ENCODE measurements at regions not wholly inside any gene's neighbourhood (a gene's known extent, or its start where the extent isn't known, plus 50 kb on each side); places are given as distances from the start of the nearest gene placed in this dataset.
A peak's percentile ranks its signal among the peaks of the same experiment; 100 is the strongest.

- no peak for DNase-seq (ENCODE audit: extremely low read depth in 1 of 11, low read depth in 9 of 11, low spot score in 4 of 11)
Observed at GRCh38 chr3:62968128-62968527, 92.9 kb upstream of the CADPS start.

- DNase-seq (ENCODE audit: extremely low read depth in 1 of 11, low read depth in 9 of 11, low spot score in 4 of 11): no peak
Observed at GRCh38 chr3:62970648-62971047, 95.4 kb upstream of the CADPS start.

- DNase-seq (ENCODE audit: extremely low read depth in 1 of 11, low read depth in 9 of 11, low spot score in 4 of 11): no peak
Observed at GRCh38 chr3:62975566-62975965, 100.3 kb upstream of the CADPS start.

GRCh38 chr3:62981962-62982361 lies 106.7 kb upstream of the CADPS start:
- peak in 1 of 11 donors; percentile 1 for DNase-seq (ENCODE audit: extremely low read depth in 1 of 11, low read depth in 9 of 11, low spot score in 4 of 11)

- DNase-seq (ENCODE audit: extremely low read depth in 1 of 11, low read depth in 9 of 11, low spot score in 4 of 11): no peak
Observed at GRCh38 chr3:62982795-62983455, 107.7 kb upstream of the CADPS start.

- DNase-seq (ENCODE audit: extremely low read depth in 1 of 11, low read depth in 9 of 11, low spot score in 4 of 11): no peak
Observed at GRCh38 chr3:62986061-62986460, 110.8 kb upstream of the CADPS start.

- no peak for DNase-seq (ENCODE audit: extremely low read depth in 1 of 11, low read depth in 9 of 11, low spot score in 4 of 11)
Observed at GRCh38 chr3:62987721-62988120, 112.5 kb upstream of the CADPS start.

- DNase-seq (ENCODE audit: extremely low read depth in 1 of 11, low read depth in 9 of 11, low spot score in 4 of 11): no peak
Observed at GRCh38 chr3:62990704-62991413, 115.6 kb upstream of the CADPS start.

- no peak for DNase-seq (ENCODE audit: extremely low read depth in 1 of 11, low read depth in 9 of 11, low spot score in 4 of 11)
Observed at GRCh38 chr3:62992520-62992919, 117.3 kb upstream of the CADPS start.

GRCh38 chr3:62995119-62995518 lies 119.9 kb upstream of the CADPS start:
- no peak for DNase-seq (ENCODE audit: extremely low read depth in 1 of 11, low read depth in 9 of 11, low spot score in 4 of 11)

GRCh38 chr3:62995530-62995929 lies 120.3 kb upstream of the CADPS start:
- DNase-seq (ENCODE audit: extremely low read depth in 1 of 11, low read depth in 9 of 11, low spot score in 4 of 11): no peak

GRCh38 chr3:62997369-62997768 lies 122.2 kb upstream of the CADPS start:
- no peak for DNase-seq (ENCODE audit: extremely low read depth in 1 of 11, low read depth in 9 of 11, low spot score in 4 of 11)

- DNase-seq (ENCODE audit: extremely low read depth in 1 of 11, low read depth in 9 of 11, low spot score in 4 of 11): no peak
Observed at GRCh38 chr3:62999158-62999557, 123.9 kb upstream of the CADPS start.

GRCh38 chr3:62999791-63000190 lies 124.6 kb upstream of the CADPS start:
- DNase-seq (ENCODE audit: extremely low read depth in 1 of 11, low read depth in 9 of 11, low spot score in 4 of 11): no peak

GRCh38 chr3:63004448-63004847 lies 129.2 kb upstream of the CADPS start:
- no peak for DNase-seq (ENCODE audit: extremely low read depth in 1 of 11, low read depth in 9 of 11, low spot score in 4 of 11)

- no peak for DNase-seq (ENCODE audit: extremely low read depth in 1 of 11, low read depth in 9 of 11, low spot score in 4 of 11)
Observed at GRCh38 chr3:63015614-63016309, 140.5 kb upstream of the CADPS start.

- no peak for DNase-seq (ENCODE audit: extremely low read depth in 1 of 11, low read depth in 9 of 11, low spot score in 4 of 11)
Observed at GRCh38 chr3:63022114-63022513, 146.9 kb upstream of the CADPS start.

GRCh38 chr3:63026722-63027121 lies 151.5 kb upstream of the CADPS start:
- no peak for DNase-seq (ENCODE audit: extremely low read depth in 1 of 11, low read depth in 9 of 11, low spot score in 4 of 11)

- DNase-seq (ENCODE audit: extremely low read depth in 1 of 11, low read depth in 9 of 11, low spot score in 4 of 11): no peak
Observed at GRCh38 chr3:63029326-63029725, 154.1 kb upstream of the CADPS start.

GRCh38 chr3:63029921-63030320 lies 154.7 kb upstream of the CADPS start:
- DNase-seq (ENCODE audit: extremely low read depth in 1 of 11, low read depth in 9 of 11, low spot score in 4 of 11): no peak

All from renal cortex interstitium (tissue), 11 donors.